Liver (tissue), 7 donors: ENCODE measurements at regions not wholly inside any gene's neighbourhood (a gene's known extent, or its start where the extent isn't known, plus 50 kb on each side); places are given as distances from the start of the nearest gene placed in this dataset.

Experiments
- DNase-seq: peaks from one replicate; pipeline ENCODE4 v3.0.0-alpha.2; 2017; ENCODE audit warnings: low spot score
- H3K27ac ChIP-seq, 2 donors: one replicate each; pipeline ENCODE4 v1.7.0; 2013; ENCODE audit warnings: inconsistent platforms in 2 of 2, low read length in 2 of 2, control low read depth in 1 of 2, low read depth in 1 of 2, mild to moderate bottlenecking in 1 of 2
- H3K27me3 ChIP-seq, 4 donors: one replicate each; pipeline versions ENCODE4 v1.6.1 to v1.7.0; 2013; ENCODE audit warnings: low read length in 3 of 4, inconsistent platforms in 1 of 4, mild to moderate bottlenecking in 1 of 4, moderate library complexity in 1 of 4; ENCODE audit not compliant: control insufficient read depth in 4 of 4, insufficient read depth in 4 of 4
- H3K36me3 ChIP-seq, 4 donors: one replicate each; pipeline versions ENCODE4 v1.6.1 to v1.7.0; 2013; ENCODE audit warnings: low read length in 3 of 4, mild to moderate bottlenecking in 3 of 4, low read depth in 1 of 4, moderate library complexity in 1 of 4; ENCODE audit not compliant: control insufficient read depth in 4 of 4, insufficient read depth in 3 of 4
- H3K4me1 ChIP-seq, 4 donors: one replicate each; pipeline versions ENCODE4 v1.6.1 to v1.7.0; 2013; ENCODE audit warnings: low read length in 3 of 4, mild to moderate bottlenecking in 3 of 4, moderate library complexity in 1 of 4; ENCODE audit not compliant: control insufficient read depth in 4 of 4, insufficient read depth in 4 of 4
- H3K4me3 ChIP-seq, 3 donors: one replicate each; pipeline versions ENCODE4 v1.6.1 to v1.7.0; 2013; ENCODE audit warnings: low read length in 3 of 3, control low read depth in 1 of 3, low read depth in 1 of 3, mild to moderate bottlenecking in 1 of 3
- H3K9ac ChIP-seq, 2 donors: one replicate each; pipeline ENCODE4 v1.7.0; 2013; ENCODE audit warnings: low read length in 2 of 2, mild to moderate bottlenecking in 2 of 2, moderate library complexity in 2 of 2, control low read depth in 1 of 2, low read depth in 1 of 2
- H3K9me3 ChIP-seq, 4 donors: one replicate each; pipeline versions ENCODE4 v1.6.1 to v1.7.0; 2013; ENCODE audit warnings: low read length in 3 of 4; ENCODE audit not compliant: control insufficient read depth in 4 of 4
- EGR1 ChIP-seq, 2 donors: IDR thresholded peaks; 2 replicates each; pipeline ENCODE4 v1.6.1; 2016 to 2018; ENCODE audit warnings: antibody characterized with exemption in 2 of 2, low read depth in 2 of 2
- FOXA1 ChIP-seq: IDR thresholded peaks from 2 replicates; pipeline ENCODE4 v1.6.1; 2016; ENCODE audit warnings: antibody characterized with exemption
- FOXA2 ChIP-seq: IDR thresholded peaks from 2 replicates; pipeline ENCODE4 v1.6.1; 2016; ENCODE audit warnings: antibody characterized with exemption
- HNF4A ChIP-seq, 2 donors: conservative IDR thresholded peaks; 2 replicates each; pipeline ENCODE4 v1.6.1; 2016; ENCODE audit warnings: antibody characterized with exemption in 2 of 2, mild to moderate bottlenecking in 2 of 2
- HNF4G ChIP-seq: IDR thresholded peaks from 2 replicates; pipeline ENCODE4 v1.6.1; 2016; ENCODE audit warnings: antibody characterized with exemption
- JUND ChIP-seq, 2 donors: IDR thresholded peaks; 2 replicates each; pipeline ENCODE4 v1.6.1; 2016; ENCODE audit warnings: antibody characterized with exemption in 2 of 2
- NR2F2 ChIP-seq: IDR thresholded peaks from 2 replicates; pipeline ENCODE4 v1.6.1; 2016; ENCODE audit warnings: antibody characterized with exemption
- RXRA ChIP-seq, 2 donors: IDR thresholded peaks; 2 replicates each; pipeline ENCODE4 v1.6.1; 2017 to 2018; ENCODE audit warnings: antibody characterized with exemption in 2 of 2, mild to moderate bottlenecking in 1 of 2
- TAF1 ChIP-seq: conservative IDR thresholded peaks from 2 replicates; pipeline ENCODE4 v1.6.1; 2016; ENCODE audit warnings: antibody characterized with exemption, mild to moderate bottlenecking
- YY1 ChIP-seq: IDR thresholded peaks from 2 replicates; pipeline ENCODE4 v1.6.1; 2016; ENCODE audit warnings: antibody characterized with exemption, mild to moderate bottlenecking
- WGBS: extraction: QIAGEN DNeasy Blood & Tissue Kit; methylation state at CpG from one replicate; pipeline ENCODE4 v1.1.7; 2013; 5-methylcytosine and 5-hydroxymethylcytosine counted together
- TF ChIP-seq, protein P1 (sequence below): IDR thresholded peaks from 2 replicates; pipeline ENCODE4 v1.6.1; 2016; ENCODE audit warnings: antibody characterized with exemption
- TF ChIP-seq, protein P2 (sequence below): IDR thresholded peaks from 2 replicates; pipeline ENCODE4 v1.6.1; 2016; ENCODE audit warnings: antibody characterized with exemption
- TF ChIP-seq, protein P3 (sequence below): IDR thresholded peaks from 2 replicates; pipeline ENCODE4 v1.6.1; 2016; ENCODE audit warnings: antibody characterized with exemption, mild to moderate bottlenecking
- donor health status: healthy.
- donor health status: healthy.
- donor health status: healthy.
- donor health status: healthy.

DNA sequence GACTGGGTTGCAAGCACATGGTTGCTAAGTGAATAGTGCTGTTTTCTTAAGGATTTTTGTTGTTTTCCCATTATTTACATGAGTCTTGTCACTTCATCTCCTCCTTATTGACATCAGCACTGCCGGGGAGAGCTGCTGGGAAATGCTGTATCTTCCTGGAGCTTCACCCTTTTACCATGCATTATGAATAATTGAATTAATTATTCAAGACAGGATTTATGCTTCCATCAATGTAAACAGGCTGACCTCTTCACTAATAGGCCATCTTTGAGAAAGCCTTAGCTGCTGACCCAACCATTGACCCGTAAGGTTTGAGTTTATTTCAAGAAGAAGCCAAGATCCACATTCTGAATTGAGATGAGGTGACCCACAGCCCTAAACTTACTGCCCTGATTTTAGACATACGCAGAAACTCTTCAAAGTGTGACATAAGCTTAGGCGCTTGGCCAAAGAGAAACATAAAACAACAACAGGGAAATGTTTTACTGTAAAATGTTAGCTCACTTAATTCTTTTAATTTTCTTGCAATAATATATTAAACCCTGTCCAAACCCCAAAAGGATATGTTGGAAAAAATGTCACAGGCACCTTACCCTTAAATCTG, 365.5 kb upstream of the SYT4 start (continued):
- TF ChIP-seq, protein P1, sequence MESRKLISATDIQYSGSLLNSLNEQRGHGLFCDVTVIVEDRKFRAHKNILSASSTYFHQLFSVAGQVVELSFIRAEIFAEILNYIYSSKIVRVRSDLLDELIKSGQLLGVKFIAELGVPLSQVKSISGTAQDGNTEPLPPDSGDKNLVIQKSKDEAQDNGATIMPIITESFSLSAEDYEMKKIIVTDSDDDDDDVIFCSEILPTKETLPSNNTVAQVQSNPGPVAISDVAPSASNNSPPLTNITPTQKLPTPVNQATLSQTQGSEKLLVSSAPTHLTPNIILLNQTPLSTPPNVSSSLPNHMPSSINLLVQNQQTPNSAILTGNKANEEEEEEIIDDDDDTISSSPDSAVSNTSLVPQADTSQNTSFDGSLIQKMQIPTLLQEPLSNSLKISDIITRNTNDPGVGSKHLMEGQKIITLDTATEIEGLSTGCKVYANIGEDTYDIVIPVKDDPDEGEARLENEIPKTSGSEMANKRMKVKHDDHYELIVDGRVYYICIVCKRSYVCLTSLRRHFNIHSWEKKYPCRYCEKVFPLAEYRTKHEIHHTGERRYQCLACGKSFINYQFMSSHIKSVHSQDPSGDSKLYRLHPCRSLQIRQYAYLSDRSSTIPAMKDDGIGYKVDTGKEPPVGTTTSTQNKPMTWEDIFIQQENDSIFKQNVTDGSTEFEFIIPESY = no peak

DNA sequence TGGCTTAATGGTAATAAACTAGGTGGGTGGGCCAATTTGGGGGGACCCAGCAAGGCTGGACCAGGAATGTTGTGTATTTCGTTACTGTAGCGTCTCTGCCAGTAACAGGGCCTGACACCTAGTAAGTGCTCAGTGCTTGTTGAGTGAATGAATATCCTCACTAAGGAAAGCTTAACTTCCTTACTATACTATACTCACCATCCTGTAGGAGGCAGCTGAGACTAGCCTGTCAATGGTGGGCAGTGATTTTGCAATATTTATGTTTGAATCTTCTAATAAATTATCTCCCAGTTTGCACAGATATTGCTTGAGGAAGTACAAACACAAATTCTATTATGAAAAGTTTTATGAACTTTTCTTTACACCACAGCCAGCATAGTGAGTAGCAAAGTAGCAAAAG, 370.7 kb upstream of the SYT4 start:
- no peak for DNase-seq
- H3K36me3 ChIP-seq = no peaks in the 10 kb centered on the region
- no peaks in the 10 kb centered on the region for H3K4me1 ChIP-seq
- H3K4me3 ChIP-seq = no peak overlapping the region
- no peaks in the 10 kb centered on the region for H3K27me3 ChIP-seq
- H3K27ac ChIP-seq = no peak overlapping the region
- 91% methylated on average over 2 of the region's 2 CpGs for WGBS
- no peaks in the 10 kb centered on the region for H3K9me3 ChIP-seq
- H3K9ac ChIP-seq = no peak overlapping the region
- TF ChIP-seq RXRA (IDR thresholded peaks at IDR 0.05) (no peak), HNF4A (conservative IDR thresholded peaks at IDR 0.05) (no peak), HNF4G (no peak), FOXA1 (no peak), YY1 (no peak), FOXA2 (no peak), NR2F2 (no peak), JUND (IDR thresholded peaks at IDR 0.05) (no peak), EGR1 (IDR thresholded peaks at IDR 0.05; ENCODE audit: low read depth in 2 of 2) (no peak), TAF1 (no peak)
- TF ChIP-seq, protein P1 = no peak
- TF ChIP-seq, protein P2, sequence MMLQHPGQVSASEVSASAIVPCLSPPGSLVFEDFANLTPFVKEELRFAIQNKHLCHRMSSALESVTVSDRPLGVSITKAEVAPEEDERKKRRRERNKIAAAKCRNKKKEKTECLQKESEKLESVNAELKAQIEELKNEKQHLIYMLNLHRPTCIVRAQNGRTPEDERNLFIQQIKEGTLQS = no peak
- TF ChIP-seq, protein P3, sequence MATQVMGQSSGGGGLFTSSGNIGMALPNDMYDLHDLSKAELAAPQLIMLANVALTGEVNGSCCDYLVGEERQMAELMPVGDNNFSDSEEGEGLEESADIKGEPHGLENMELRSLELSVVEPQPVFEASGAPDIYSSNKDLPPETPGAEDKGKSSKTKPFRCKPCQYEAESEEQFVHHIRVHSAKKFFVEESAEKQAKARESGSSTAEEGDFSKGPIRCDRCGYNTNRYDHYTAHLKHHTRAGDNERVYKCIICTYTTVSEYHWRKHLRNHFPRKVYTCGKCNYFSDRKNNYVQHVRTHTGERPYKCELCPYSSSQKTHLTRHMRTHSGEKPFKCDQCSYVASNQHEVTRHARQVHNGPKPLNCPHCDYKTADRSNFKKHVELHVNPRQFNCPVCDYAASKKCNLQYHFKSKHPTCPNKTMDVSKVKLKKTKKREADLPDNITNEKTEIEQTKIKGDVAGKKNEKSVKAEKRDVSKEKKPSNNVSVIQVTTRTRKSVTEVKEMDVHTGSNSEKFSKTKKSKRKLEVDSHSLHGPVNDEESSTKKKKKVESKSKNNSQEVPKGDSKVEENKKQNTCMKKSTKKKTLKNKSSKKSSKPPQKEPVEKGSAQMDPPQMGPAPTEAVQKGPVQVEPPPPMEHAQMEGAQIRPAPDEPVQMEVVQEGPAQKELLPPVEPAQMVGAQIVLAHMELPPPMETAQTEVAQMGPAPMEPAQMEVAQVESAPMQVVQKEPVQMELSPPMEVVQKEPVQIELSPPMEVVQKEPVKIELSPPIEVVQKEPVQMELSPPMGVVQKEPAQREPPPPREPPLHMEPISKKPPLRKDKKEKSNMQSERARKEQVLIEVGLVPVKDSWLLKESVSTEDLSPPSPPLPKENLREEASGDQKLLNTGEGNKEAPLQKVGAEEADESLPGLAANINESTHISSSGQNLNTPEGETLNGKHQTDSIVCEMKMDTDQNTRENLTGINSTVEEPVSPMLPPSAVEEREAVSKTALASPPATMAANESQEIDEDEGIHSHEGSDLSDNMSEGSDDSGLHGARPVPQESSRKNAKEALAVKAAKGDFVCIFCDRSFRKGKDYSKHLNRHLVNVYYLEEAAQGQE = no peak
